Activated CD4-positive, alpha-beta T cell treated with anti-CD3 and anti-CD28 coated beads for 24 hours (primary cell): ENCODE measurements at regions not wholly inside any gene's neighbourhood (a gene's known extent, or its start where the extent isn't known, plus 50 kb on each side); places are given as distances from the start of the nearest gene placed in this dataset.

Source experiments
- DNase-seq, 2 donors: peaks; one replicate each; pipeline ENCODE4 v3.0.0-alpha.2; 2020; ENCODE audit warnings: low read depth in 2 of 2

DNA sequence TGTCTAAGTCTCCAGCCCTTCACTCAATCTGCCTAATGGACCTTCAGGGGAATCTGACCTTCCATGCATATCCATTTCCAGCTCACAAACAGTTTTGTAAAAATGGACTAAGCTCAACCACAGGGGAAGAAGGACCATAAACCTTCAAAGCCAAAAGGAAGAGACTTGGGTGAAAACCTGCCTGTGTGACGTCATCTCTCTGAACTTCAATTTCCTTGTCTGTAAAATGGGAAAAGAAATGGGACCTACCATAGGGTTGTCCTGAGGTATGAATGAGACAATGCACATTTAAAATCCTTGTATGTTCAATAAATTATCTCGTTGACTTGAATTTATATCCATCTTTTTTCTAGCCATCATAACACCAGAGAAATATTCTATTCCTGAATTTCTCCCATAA lies 370.7 kb downstream of the INSC start:
- no peak for DNase-seq

- DNase-seq = no peak
Observed at GRCh38 chr11:15489281-15489680, 374.6 kb downstream of the INSC start.

DNA sequence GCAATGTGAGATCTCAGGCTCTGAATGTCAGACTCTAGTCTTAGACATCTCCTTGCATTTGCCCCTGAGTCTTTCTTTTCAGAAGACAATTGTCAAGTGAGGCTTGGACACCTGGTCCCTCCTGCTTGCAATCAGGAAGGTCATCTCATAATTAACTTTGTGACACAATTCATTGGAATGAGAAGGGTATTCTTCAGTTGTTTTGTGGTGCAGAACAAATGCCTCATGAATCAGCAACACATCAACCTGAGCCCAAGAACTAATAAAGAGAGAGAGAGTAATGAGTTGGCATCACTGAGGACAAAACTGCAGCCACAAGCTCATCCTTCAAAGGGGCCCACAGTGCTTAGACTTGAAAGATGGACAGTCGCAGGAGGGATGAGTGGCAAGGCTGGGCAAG lies 375.8 kb downstream of the INSC start:
- no peak for DNase-seq

DNA sequence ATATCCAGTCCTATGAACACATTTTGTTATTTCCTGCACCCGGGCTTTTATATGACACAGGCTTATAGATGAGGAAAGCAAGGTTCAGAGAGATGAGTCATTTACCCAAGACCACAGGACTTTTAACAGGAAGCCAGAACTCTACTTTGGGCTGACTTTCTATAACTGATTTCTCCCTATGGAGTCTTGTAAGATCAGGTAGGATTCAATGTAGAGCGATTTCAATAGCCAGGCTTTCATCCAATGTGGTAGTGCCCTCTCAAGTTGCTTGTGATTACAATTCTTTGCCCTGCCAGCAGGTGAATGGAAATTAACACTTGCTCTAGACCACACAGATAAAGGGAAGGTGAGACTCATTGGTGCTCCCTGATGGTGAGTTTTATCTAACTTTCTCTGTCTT lies 378.3 kb downstream of the INSC start:
- no peak for DNase-seq

DNA sequence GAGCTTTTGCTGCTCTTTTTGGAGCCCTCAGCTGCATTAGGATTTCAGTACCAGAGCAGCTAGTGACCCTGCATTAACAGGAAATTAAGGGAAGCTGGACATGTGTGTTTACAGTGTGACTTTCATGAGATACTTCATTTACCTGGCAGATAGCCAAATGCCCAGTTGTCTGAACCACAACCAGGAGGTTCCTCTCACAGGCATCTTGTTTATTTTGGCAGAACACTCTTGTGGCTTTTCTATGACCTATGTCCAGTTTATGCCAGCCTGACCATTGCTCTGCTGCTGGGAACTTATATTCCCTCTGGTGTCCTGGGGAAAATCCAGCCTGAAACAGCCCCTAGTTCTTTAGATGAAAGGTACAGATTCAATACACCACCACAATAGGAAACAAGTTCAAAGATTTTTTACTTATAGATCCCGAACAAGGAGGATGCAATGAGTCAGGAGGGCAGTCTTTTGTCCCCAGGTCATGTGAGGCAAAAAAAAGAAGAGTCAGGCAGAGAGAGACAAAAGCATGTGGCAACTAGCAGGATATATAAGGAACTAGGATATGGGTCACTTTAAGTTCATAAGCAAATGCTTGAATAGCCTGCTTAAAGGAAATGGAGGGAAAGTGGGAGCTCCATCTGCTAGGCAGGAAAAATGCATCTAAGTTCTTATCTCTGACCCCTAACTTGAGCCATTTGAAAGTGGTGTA lies 379.3 kb downstream of the INSC start:
- DNase-seq = no peak

DNA sequence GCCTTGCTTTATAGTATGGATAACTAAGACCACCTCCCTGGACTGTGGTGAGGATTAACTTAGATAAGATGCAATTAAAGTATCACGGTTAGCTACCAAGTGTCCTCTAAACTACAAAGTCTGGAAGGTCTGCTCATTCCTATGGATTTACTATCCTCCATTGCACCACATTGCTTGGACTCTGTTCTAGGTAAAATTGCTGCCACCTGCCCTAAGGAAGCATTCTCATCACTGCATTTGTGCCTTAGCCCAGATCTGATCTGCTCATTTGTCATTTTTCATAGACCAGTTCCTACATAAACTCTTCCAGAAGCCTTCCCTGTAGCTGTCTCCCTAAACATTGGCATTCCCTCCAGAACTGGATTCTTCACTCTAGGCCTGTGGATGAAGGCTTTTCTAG lies 380.0 kb downstream of the INSC start:
- no peak for DNase-seq

DNA sequence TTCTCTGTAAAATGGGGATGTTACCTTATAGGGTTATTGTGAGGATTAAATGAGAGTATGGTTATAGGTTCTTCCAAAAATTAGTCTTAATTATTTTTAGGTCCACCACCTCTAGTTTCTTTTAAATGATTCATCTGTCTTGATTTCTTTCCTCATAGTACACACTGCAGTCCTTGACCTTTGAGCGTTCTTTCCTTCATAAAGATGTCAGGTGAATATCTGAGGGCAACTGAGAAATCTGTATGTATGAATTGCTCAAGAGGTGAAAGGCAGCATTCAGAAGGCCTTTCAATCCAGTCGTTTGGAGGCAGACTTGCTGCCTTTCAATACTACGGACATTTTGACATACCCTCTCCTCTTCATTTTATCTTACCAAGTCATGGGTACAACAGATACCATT lies 380.7 kb downstream of the INSC start:
- DNase-seq = no peak

- no peak for DNase-seq
Observed at GRCh38 chr11:15497366-15497765, 382.6 kb downstream of the INSC start.

DNA sequence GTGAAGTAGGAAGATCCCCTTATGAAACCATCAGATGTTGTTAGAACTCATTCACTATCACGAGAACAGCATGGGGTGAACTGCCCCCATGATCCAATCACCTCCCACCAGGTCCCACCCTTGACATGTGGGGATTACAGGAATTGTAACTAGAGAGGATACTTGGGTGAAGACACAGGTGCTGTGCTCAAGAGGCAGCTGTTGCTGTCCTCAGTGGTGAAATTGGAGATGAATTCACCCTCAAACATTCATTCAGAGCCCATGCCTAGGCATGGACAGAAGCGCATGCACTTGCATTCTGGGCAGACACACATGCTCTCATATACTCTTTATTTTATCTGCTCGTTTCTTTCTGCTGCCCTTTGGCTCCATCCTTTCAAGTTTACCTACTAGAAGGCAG lies 385.0 kb downstream of the INSC start:
- no peak for DNase-seq

DNA sequence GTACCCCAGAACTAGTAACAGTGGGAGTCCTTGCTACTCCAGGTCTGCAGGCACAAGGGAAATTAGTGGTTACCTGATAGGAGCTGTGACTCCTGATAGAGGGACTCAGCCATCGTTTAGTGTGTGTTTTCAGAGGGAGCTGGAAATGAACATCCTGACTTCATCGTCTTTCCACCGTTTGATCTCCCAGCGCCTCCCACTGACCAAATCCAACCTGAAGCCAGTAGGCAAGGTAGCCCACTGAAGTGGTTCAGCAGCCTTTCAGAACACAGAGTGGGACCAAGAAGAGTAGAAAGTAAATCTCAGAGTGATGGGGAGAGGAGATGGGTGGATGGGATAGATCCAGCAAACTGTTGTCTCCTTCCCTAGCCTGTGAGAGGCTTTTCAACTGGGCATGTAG lies 385.9 kb downstream of the INSC start:
- no peak for DNase-seq

GRCh38 chr11:15501566-15501965 lies 386.8 kb downstream of the INSC start:
- no peak for DNase-seq

DNA sequence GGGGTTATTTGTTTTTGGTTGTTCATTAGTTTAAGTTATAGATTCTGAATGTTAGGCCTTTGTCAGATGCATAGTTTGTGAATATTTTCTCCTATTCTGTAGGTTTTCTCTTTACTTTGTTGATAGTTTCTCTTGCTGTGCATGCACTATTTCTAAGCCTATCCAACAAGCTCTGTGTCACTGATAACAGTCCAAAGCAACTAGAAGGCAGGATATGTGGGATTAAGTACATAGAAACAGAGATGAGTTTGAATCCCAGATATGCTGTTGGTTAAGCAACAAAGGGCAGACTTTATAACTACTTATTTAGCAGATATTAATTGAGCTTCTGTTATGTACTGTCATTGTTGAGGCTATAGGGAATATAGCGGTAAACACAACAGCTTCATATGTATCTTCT lies 390.4 kb downstream of the INSC start:
- DNase-seq = no peak

- no peak for DNase-seq
Observed at GRCh38 chr11:15507592-15507991, 392.9 kb downstream of the INSC start.

DNA sequence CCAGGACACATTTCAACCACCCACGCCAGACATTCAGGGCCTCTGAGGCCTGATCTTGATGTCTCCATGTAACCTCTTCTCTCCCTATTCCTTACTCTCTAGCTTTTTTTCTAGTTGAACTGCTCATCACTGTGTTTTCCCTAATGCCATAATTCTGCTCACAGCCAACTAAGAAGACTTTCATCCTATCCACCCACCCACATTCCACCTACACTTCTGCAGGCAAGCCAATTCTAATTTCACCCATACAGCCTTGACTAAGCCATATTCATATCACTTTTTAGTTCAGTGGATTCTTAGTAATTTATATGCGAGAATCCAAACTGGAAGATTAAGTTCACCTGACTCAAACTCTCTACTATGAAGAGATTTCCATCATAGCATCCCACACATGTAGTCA lies 394.4 kb downstream of the INSC start:
- DNase-seq = no peak

GRCh38 chr11:15519124-15519791 lies 404.5 kb downstream of the INSC start:
- DNase-seq = no peak

DNA sequence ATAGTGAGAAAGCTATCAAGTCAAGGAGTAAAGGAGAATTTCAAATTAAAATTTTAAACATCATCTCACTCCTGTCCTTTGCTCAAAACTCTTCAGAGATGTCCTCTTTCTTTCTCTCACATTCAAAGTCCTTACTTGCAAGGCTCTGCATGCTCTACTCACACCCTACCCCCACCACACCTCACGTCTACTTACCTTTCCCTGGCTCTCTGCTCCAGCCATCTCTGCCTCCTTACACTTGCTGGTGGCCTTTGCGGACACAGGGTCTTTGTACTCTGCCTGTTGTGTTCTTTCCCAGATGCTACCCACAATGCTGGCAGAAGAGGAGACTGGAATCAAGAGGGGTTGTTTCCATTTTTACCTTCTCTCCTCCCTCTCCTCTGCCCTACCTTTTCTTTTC lies 405.2 kb downstream of the INSC start:
- no peak for DNase-seq

DNA sequence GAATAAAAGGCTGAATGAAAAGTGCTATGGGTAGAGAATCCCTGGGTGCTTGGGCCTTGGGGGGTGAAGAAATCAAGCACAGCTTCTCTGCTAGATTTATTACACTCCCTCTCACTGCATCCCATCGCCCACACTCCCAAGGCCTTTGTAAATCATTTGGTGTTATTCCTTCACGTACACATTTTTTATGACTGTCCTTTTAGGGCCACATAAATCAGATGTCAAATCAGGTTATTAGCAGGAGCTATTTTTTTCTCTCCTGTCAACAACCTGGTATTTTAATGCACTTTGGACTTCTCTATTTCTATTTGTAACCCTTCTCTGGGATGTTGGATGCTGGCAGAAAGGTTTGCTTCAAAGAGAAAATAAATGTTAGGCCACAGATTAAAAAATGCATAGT lies 408.8 kb downstream of the INSC start:
- no peak for DNase-seq

GRCh38 chr11:15525582-15525981 lies 410.9 kb downstream of the INSC start:
- no peak for DNase-seq

DNA sequence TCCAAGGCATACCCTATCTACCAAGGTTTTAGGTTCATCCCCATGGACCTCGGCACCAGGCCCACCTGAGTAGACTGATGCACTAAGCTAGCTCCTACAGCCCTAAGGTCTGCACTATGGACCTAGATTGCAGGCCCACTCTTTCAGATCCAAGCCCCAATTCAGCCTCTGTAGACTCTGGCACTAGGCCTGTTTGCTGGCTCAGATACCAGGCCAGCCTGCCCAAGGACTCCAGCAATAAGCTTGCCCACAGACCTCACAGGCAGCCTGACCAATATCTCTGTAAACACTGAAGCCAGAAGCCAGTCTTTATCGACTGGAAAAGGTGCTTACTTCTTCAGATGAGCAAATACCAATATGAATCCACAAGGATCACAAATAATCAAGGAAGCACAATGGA lies 411.3 kb downstream of the INSC start:
- DNase-seq = no peak

GRCh38 chr11:15526859-15527450 lies 412.2 kb downstream of the INSC start:
- DNase-seq = no peak

- no peak for DNase-seq
Observed at GRCh38 chr11:15532432-15532831, 417.7 kb downstream of the INSC start.

- DNase-seq = no peak
Observed at GRCh38 chr11:15534266-15534665, 419.5 kb downstream of the INSC start.

DNA sequence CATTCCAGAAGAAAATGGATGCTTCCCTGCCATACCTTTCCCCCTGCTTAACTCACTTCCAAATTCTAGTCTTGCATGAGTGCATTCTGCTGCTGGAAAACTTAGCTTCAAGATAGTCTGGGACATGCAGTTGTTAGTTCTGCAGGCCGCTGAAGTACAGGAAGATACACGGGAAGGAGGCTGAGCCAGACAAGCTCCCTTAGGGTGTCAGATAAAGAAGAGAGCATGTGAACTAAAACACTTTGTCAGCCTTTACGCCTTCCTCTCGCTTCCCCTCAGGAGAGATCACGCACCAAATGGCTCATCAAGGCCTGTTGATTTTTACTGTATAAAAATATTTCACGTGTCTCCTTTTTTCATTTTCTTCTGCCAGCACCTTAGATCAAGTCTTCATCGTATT lies 420.7 kb downstream of the INSC start:
- DNase-seq = no peak
